Mucosa of descending colon (tissue), 3 donors: ENCODE measurements at regions not wholly inside any gene's neighbourhood (a gene's known extent, or its start where the extent isn't known, plus 50 kb on each side); places are given as distances from the start of the nearest gene placed in this dataset.
A peak's percentile ranks its signal among the peaks of the same experiment; 100 is the strongest.

ENCODE experiments used
- ATAC-seq: fragments of 200-7000 bp; cut with Tn5 transposase; one replicate; pipeline ENCODE4 v1.9.1; 2020; ENCODE audit warnings: mild to moderate bottlenecking, moderate library complexity
- DNase-seq, 3 donors: peaks; one replicate each; pipeline ENCODE4 v3.0.0-alpha.2; 2020
- H3K36me3 ChIP-seq: fragments of 200-600 bp; one replicate; pipeline ENCODE4 v1.8.0; 2021; ENCODE audit warnings: low read depth, mild to moderate bottlenecking
- H3K4me1 ChIP-seq: fragments of 200-600 bp; one replicate; pipeline ENCODE4 v1.8.0; 2021; ENCODE audit warnings: low read depth, mild to moderate bottlenecking
- H3K4me3 ChIP-seq: fragments of 200-600 bp; one replicate; pipeline ENCODE4 v1.8.0; 2021; ENCODE audit warnings: mild to moderate bottlenecking
- H3K9me3 ChIP-seq: fragments of 200-600 bp; one replicate; pipeline ENCODE4 v1.8.0; 2021; ENCODE audit warnings: mild to moderate bottlenecking
- CTCF ChIP-seq: fragments of 200-600 bp; IDR thresholded peaks from one replicate; pipeline ENCODE4 v1.8.0; 2022; ENCODE audit warnings: antibody characterized with exemption, mild to moderate bottlenecking
- intact Hi-C, 2 donors: fragments of 100-400 bp; cut with DNase I in 1 of 2; cut with micrococcal nuclease in 1 of 2; formaldehyde crosslinking; loops; one replicate each; pipeline versions ENCODE4 v1.11.0 to v1.11.1; 2022; cut with DNase I, micrococcal nuclease
- donor health status: DM: no; HTN: no; CAD: no; lungs with moderate emphysema.
- donor health status: DM: no; HTN: no; CAD: no.
- donor health status: DM: no; HTN: yes; CAD: no.

DNA sequence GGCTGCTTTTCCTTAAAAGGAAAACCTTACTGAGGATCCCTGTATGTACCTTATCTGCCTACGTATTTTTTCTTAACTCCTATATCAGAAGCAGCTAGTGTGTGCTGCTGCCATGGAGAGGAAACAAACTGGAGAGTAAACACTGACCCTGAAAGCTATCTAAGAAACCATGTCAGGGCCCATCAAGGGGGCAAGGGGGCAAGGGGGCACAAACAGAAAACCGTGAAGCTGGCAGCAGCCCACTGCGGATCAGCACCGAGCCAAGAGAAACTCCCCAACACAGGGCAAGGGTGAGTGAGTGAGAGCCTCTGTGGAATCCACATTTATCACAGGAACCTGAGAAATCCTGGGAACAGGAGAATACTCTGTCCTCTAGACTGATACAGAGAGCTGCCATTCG, 1204.2 kb downstream of the PCDH18 start:
- no peaks in the 10 kb centered on the region for H3K9me3 ChIP-seq
- H3K36me3 ChIP-seq = no peaks in the 10 kb centered on the region
- ATAC-seq (no peak), DNase-seq (no peak)
- no peaks in the 10 kb centered on the region for H3K4me1 ChIP-seq
- TF ChIP-seq CTCF = no peak
- intact Hi-C loops = no loop called here
- no peak overlapping the region for H3K4me3 ChIP-seq

DNA sequence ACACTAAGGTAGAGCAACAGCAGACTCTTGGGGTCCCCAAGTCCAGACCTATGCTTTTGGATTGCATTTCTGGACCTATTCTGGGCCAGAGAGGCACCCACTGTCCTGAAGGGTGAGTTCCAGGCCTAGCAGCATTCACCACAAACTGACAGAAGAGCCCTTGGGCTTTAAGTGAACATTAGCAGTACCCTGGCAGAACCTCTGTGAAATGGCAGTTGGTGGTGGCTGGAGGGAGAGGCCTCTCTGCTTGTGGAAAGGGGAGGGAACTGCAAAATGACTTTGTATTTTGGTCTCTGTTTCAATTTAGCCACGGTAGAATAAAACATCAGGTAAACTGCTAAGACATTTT, 1211.9 kb downstream of the PCDH18 start:
- no peaks in the 10 kb centered on the region for H3K9me3 ChIP-seq
- no peak for TF ChIP-seq CTCF
- ATAC-seq (no peak), DNase-seq (no peak)
- no peaks in the 10 kb centered on the region for H3K36me3 ChIP-seq
- H3K4me1 ChIP-seq = no peaks in the 10 kb centered on the region
- intact Hi-C loops = no loop called here
- no peak overlapping the region for H3K4me3 ChIP-seq

- intact Hi-C loops = no loop called here
- no peaks in the 10 kb centered on the region for H3K4me1 ChIP-seq
- ATAC-seq (peak; percentile 98), DNase-seq (no peak)
- no peaks in the 10 kb centered on the region for H3K36me3 ChIP-seq
- H3K9me3 ChIP-seq = no peaks in the 10 kb centered on the region
- H3K4me3 ChIP-seq = no peak overlapping the region
- no peak for TF ChIP-seq CTCF
These were observed 1212.4 kb downstream of the PCDH18 start for GRCh38 chr4:136319789-136320464.

DNA sequence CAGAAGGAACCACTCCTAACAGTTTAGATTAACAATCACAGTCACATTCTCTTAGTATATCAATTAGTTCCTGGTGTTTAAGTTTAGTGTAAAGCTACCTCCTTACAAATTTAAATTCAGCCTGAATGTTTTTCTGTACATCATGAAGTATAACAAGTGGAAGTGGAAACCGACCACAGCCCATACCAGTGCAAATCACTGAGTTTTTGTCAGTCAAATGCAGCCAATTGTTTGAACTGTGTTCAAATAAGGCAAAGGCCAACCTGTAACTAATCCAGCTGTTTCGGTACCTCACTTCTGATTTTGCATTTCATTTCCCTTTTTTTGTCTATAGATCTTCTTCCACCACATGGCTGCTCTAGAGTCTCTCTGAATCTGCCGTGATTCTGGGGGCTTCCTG, 1215.3 kb downstream of the PCDH18 start:
- H3K4me1 ChIP-seq = no peaks in the 10 kb centered on the region
- intact Hi-C loops = no loop called here
- DNase-seq (no peak), ATAC-seq (no peak)
- no peaks in the 10 kb centered on the region for H3K36me3 ChIP-seq
- H3K9me3 ChIP-seq = no peaks in the 10 kb centered on the region
- no peak overlapping the region for H3K4me3 ChIP-seq
- TF ChIP-seq CTCF = no peak

DNA sequence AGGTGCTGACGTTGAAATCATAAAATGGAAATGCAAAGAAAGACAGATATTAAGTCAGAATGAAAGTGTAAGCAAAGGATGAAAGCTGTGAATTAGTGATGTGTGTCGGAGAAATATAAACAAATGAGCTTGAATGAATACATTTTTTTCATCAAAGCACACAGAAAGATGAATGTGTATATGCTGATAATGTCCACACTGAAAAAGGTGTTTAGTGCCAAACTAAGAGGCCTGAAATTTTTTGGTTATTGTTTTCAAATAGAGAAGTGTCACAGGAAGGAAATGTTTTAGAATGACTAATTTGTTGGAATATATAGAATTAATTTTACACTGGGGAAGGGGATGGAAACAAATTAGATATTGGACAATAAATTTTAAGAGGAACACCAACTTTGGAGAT, 1217.6 kb downstream of the PCDH18 start:
- ATAC-seq = no peak
- no peak for DNase-seq
- Histone ChIP-seq H3K9me3 (no peaks in the 10 kb centered on the region), H3K36me3 (no peaks in the 10 kb centered on the region), H3K4me1 (no peaks in the 10 kb centered on the region), H3K4me3 (no peak overlapping the region)
- intact Hi-C loops = no loop called here
- no peak for TF ChIP-seq CTCF

- Histone ChIP-seq H3K36me3 (no peaks in the 10 kb centered on the region), H3K4me1 (no peaks in the 10 kb centered on the region), H3K4me3 (no peak overlapping the region), H3K9me3 (no peaks in the 10 kb centered on the region)
- TF ChIP-seq CTCF = no peak
- ATAC-seq = no peak
- no peak for DNase-seq
- intact Hi-C loops = no loop called here
These were observed 1220.5 kb downstream of the PCDH18 start for GRCh38 chr4:136311774-136312173.
